Ovary (tissue), 7 donors: ENCODE measurements at regions not wholly inside any gene's neighbourhood (a gene's known extent, or its start where the extent isn't known, plus 50 kb on each side); places are given as distances from the start of the nearest gene placed in this dataset.
A peak's percentile ranks its signal among the peaks of the same experiment; 100 is the strongest.

Source experiments
- DNase-seq, 5 donors: peaks; one replicate each; pipeline ENCODE4 v3.0.0-alpha.2; 2019 to 2020
- H3K27ac ChIP-seq, 2 donors: fragments of 200-600 bp; one replicate each; pipeline versions ENCODE4 v1.5.1 to v1.8.0; 2019 to 2022
- H3K27me3 ChIP-seq: fragments of 200-600 bp; one replicate; pipeline ENCODE4 v1.8.0; 2022
- H3K36me3 ChIP-seq: fragments of 200-600 bp; sonication (generic); one replicate; pipeline ENCODE4 v1.5.1; 2019
- H3K4me1 ChIP-seq: one replicate; pipeline ENCODE4 v1.8.1; 2013; ENCODE audit warnings: mild to moderate bottlenecking, moderate library complexity; ENCODE audit not compliant: insufficient read depth
- H3K4me3 ChIP-seq: fragments of 200-600 bp; sonication (generic); one replicate; pipeline ENCODE4 v1.5.1; 2017
- H3K9me3 ChIP-seq, 2 donors: fragments of 200-600 bp in 1 of 2; sonication (generic) in 1 of 2; one replicate each; pipeline versions ENCODE4 v1.5.1 to v1.8.1; 2013 to 2019; ENCODE audit warnings: mild to moderate bottlenecking in 1 of 2, moderate library complexity in 1 of 2
- EP300 ChIP-seq: sonication (generic); formaldehyde crosslinking; IDR thresholded peaks from one replicate; pipeline ENCODE4 v1.6.1; 2017; ENCODE audit warnings: antibody characterized with exemption
- POLR2A ChIP-seq: fragments of 450-650 bp; IDR thresholded peaks from one replicate; pipeline ENCODE4 v1.6.1; 2017; ENCODE audit warnings: antibody characterized with exemption, mild to moderate bottlenecking, moderate library complexity
- WGBS, 3 donors: extraction: QIAGEN DNeasy Blood & Tissue Kit in 1 of 3; methylation state at CpG; one replicate each; pipeline versions ENCODE4 v1.1.5 to v1.1.7; 2013 to 2017; 5-methylcytosine and 5-hydroxymethylcytosine counted together
- intact Hi-C, 4 donors: fragments of 100-400 bp; cut with DNase I; formaldehyde crosslinking; loops; one replicate each; pipeline versions ENCODE4 v1.11.0 to v1.15.1; 2022 to 2023
- TF ChIP-seq, protein P1 (sequence below), 3 donors: fragments of 450-650 bp in 2 of 3; fragments of 200-600 bp in 1 of 3; IDR thresholded peaks; one replicate each; pipeline versions ENCODE4 v1.5.1 to v1.8.0; 2016 to 2022; ENCODE audit warnings: antibody characterized with exemption in 3 of 3, mild to moderate bottlenecking in 1 of 3
- donor health status: DM: no; HTN: no; CAD: no; lungs with moderate emphysema.
- donor health status: DM: no; HTN: no; CAD: no.
- donor health status: Bipolar disorder and iron deficiency.
- donor health status: DM: no; HTN: no; CAD: no.
- donor health status: DM: yes; HTN: yes; CAD: no.

- TF ChIP-seq, protein P1, sequence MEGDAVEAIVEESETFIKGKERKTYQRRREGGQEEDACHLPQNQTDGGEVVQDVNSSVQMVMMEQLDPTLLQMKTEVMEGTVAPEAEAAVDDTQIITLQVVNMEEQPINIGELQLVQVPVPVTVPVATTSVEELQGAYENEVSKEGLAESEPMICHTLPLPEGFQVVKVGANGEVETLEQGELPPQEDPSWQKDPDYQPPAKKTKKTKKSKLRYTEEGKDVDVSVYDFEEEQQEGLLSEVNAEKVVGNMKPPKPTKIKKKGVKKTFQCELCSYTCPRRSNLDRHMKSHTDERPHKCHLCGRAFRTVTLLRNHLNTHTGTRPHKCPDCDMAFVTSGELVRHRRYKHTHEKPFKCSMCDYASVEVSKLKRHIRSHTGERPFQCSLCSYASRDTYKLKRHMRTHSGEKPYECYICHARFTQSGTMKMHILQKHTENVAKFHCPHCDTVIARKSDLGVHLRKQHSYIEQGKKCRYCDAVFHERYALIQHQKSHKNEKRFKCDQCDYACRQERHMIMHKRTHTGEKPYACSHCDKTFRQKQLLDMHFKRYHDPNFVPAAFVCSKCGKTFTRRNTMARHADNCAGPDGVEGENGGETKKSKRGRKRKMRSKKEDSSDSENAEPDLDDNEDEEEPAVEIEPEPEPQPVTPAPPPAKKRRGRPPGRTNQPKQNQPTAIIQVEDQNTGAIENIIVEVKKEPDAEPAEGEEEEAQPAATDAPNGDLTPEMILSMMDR (IDR thresholded peaks at IDR 0.05) = peak; percentile 80 to 87 (median 86)
- TF ChIP-seq EP300 (no peak), POLR2A (no peak)
- DNase-seq = peak; percentile 67 to 87 (median 85)
- no peak overlapping the region for H3K27ac ChIP-seq
- no peaks in the 10 kb centered on the region for H3K27me3 ChIP-seq
- intact Hi-C loops = loop anchor here in 2 of 4 donors (5.0 to 10.0 kb wide), 3 partner anchors 286 to 833 kb away; no protein-coding TSS in a partner anchor
- H3K4me1 ChIP-seq = no peaks in the 10 kb centered on the region
- no peaks in the 10 kb centered on the region for H3K9me3 ChIP-seq
- 40 to 46% (median 42%) methylated on average over 9 of the region's 9 CpGs for WGBS, 3 donors
- no peak overlapping the region for H3K4me3 ChIP-seq
- H3K36me3 ChIP-seq = no peaks in the 10 kb centered on the region
Observed at GRCh38 chr5:79857714-79858409, 133.2 kb downstream of the MTX3 start.

DNA sequence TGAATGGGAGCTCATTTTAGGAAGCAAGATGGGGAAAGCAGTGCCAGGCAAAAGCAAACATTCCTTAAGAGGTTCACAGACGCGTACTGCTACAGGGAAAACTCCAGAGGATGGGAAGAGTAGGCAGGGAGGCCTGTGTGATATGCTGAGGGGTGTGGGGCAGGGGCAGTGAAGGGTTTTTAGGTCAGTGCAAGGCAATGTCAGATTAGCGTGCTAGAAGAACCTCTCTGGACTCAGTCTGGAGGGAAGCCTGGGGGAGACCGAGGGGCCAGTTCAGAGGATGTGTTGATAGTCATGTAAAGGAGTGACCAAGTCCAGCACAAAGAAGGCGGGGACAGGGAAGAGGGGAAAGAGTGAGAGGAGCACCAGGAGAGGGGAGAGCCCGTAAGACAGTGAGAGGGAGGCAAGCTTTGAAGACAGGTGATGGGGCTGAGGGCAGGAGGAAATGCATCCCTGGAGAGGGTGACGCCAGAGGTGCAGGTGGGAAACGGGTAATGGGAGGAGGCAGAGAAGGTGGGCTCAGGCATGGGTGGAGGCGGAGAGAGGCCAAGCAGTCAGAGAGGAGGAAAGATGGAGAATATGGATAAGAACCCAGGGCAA lies 134.5 kb downstream of the MTX3 start:
- Histone ChIP-seq H3K9me3 (no peaks in the 10 kb centered on the region), H3K4me1 (no peaks in the 10 kb centered on the region), H3K36me3 (no peaks in the 10 kb centered on the region), H3K27ac (no peak overlapping the region), H3K4me3 (no peak overlapping the region), H3K27me3 (no peaks in the 10 kb centered on the region)
- no peak for TF ChIP-seq EP300
- TF ChIP-seq, protein P1 (IDR thresholded peaks at IDR 0.05) = no peak
- 93% methylated on average over 9 of the region's 9 CpGs for WGBS, 3 donors
- intact Hi-C loops = loop anchor here in 2 of 4 donors (5.0 to 10.0 kb wide), 3 partner anchors 284 to 832 kb away; no protein-coding TSS in a partner anchor
- DNase-seq = no peak

- WGBS, 3 donors = 87 to 94% (median 91%) methylated on average over 8 of the region's 8 CpGs
- H3K9me3 ChIP-seq = no peaks in the 10 kb centered on the region
- no peaks in the 10 kb centered on the region for H3K4me1 ChIP-seq
- no peak overlapping the region for H3K4me3 ChIP-seq
- DNase-seq = no peak
- H3K36me3 ChIP-seq = no peaks in the 10 kb centered on the region
- TF ChIP-seq, protein P1 (IDR thresholded peaks at IDR 0.05) = no peak
- TF ChIP-seq EP300 (no peak), POLR2A (no peak)
- H3K27ac ChIP-seq = no peak overlapping the region
- H3K27me3 ChIP-seq = no peaks in the 10 kb centered on the region
- intact Hi-C loops = loop anchor here in 2 of 4 donors (10.0 kb wide), 2 partner anchors 289 to 829 kb away; no protein-coding TSS in a partner anchor
Observed at GRCh38 chr5:79853676-79854418, 137.2 kb downstream of the MTX3 start.

DNA sequence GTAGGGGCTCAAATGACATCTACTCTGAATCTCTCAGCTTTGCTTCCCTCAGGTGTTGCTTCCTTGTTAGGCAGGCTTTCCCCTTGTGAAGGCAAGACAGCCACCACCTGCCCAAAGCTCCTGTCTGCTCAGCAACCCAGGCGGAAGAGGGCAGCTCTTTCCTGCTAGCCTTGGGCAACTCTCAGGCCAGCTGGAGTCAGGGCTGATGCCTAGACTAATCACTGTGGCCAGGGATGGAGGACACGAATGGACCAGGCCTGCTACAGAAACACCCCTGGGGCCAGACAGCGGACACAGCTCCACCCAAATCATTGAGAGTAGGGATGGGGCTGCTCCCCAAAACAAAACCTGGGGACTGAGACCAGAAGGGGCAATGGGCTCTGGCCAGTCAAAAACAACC lies 138.0 kb downstream of the MTX3 start:
- no peaks in the 10 kb centered on the region for H3K9me3 ChIP-seq
- no peak overlapping the region for H3K27ac ChIP-seq
- WGBS, 3 donors = 94 to 98% (median 96%) methylated on average over 3 of the region's 3 CpGs
- no peak for DNase-seq
- no peaks in the 10 kb centered on the region for H3K4me1 ChIP-seq
- H3K36me3 ChIP-seq = no peaks in the 10 kb centered on the region
- no peak overlapping the region for H3K4me3 ChIP-seq
- no peak for TF ChIP-seq EP300
- TF ChIP-seq, protein P1 (IDR thresholded peaks at IDR 0.05) = no peak
- H3K27me3 ChIP-seq = no peaks in the 10 kb centered on the region
- intact Hi-C loops = loop anchor here in 2 of 4 donors (10.0 kb wide), 2 partner anchors 288 to 828 kb away; no protein-coding TSS in a partner anchor
